Astrocyte of the cerebellum (primary cell): ENCODE measurements at regions not wholly inside any gene's neighbourhood (a gene's known extent, or its start where the extent isn't known, plus 50 kb on each side); places are given as distances from the start of the nearest gene placed in this dataset.

Experiments
- DNase-seq: peaks from one replicate; pipeline ENCODE4 v3.0.0-alpha.2; 2011; ENCODE audit warnings: low read depth
- H3K4me3 ChIP-seq: 2 replicates; pipeline ENCODE4 v1.5.1; 2011; ENCODE audit warnings: mild to moderate bottlenecking, low read depth, low read length, moderate library complexity
- CTCF ChIP-seq: IDR thresholded peaks from 2 replicates; pipeline ENCODE4 v1.5.1; 2012; ENCODE audit warnings: low read length, low read depth, moderate library complexity, mild to moderate bottlenecking; ENCODE audit errors: missing control alignments
- in situ Hi-C: cut with HindIII; loops from 2 replicates; pipeline ENCODE4 v1.10.0; 2017; ENCODE audit warnings: low sequenced_read_pairs

DNA sequence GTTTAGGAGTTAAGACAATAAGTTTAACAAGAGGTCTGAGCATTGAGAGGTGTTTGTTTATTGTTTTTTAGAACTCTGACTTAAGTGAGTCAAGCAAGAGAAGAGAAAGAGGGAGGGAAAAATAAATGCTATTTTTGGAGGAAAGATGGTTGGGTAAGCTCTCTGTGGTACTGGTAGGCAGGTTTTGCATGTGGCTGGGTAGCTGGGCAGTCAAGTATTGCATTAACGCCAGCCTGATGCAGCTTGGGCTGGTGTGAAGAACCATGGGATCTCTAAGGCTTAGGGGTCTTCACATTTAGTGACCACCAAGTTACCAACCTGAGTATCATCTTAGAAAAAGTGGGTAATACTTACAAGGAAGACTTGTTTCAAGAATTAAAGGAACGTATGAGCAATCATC, 534.5 kb upstream of the SEMA6D start:
- no peak overlapping the region for H3K4me3 ChIP-seq
- no peak for TF ChIP-seq CTCF
- in situ Hi-C loops = loop anchor here (25.0 kb wide), 1 partner anchor 1104 kb away; no protein-coding TSS in a partner anchor
- no peak for DNase-seq

GRCh38 chr15:47184003-47184907, 533.0 kb upstream of the SEMA6D start:
- peak overlapping the region; percentile 57 for H3K4me3 ChIP-seq
- no peak for TF ChIP-seq CTCF
- DNase-seq = no peak
- in situ Hi-C loops = loop anchor here (25.0 kb wide), 1 partner anchor 1103 kb away; no protein-coding TSS in a partner anchor

DNA sequence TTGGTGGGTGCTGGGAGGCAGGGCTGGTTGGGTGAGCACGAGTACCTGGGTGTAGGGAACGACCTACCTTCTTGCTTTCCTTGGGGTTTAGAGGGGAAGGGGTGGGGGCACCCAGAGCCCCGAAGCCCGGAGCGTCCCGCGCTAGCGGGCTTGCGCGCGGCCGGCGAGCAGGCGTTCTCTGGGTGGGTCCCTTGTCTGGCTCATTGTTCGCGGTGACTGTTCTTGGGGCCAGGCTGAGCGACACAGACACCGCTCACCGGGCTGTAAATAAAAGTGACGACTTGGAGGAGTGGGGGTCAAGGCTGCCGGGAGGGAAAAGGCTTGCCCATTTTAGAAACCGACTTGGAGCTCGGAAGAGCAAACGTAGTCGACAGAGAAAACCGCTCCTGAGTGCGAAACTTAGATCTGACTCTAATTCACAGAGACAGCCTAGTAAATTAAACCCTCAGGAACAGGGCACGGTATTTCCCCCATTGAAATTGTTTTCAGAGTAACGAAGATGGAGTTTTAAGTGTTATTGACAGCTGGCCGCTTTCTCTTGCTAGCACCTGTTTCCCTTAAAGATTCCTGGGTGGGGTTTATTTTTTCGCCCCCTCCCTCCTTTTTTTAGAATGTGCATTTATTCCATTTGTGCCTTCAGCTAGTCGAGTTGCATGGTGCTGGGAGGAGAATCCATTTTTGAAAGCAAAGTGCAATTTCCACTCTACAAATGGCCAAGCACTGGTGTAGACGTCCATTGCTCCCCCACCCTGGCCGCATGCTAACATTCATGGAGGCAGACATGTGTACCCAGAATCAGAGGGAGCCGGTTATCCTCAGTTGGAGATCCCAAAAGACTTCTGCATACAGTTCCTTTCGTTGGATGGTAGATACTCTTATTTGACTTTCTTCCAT, 532.1 kb upstream of the SEMA6D start:
- peak overlapping the region; percentile 57 for H3K4me3 ChIP-seq
- no peak for DNase-seq
- in situ Hi-C loops = loop anchor here (25.0 kb wide), 1 partner anchor 1102 kb away; no protein-coding TSS in a partner anchor
- no peak for TF ChIP-seq CTCF

DNA sequence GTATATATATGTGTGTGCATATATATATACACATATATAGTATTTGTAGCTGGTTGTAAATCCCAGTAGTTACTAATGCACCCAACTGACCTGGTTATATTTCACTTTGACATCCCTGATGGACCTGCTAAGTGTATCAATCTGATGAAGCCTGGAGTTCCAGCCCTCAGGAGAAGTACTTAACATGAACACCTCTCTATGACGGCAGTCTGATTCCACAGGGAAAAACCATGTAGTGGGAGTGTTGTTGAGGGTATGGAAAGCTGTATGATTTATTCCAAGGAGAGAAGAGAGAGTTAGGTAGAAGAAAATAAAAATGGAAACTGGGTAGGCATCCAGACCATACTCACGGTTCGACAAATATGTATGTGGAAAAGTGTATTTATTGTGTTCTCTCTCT, 531.2 kb upstream of the SEMA6D start:
- DNase-seq = no peak
- H3K4me3 ChIP-seq = no peak overlapping the region
- TF ChIP-seq CTCF = no peak
- in situ Hi-C loops = loop anchor here (25.0 kb wide), 1 partner anchor 1101 kb away; no protein-coding TSS in a partner anchor

DNA sequence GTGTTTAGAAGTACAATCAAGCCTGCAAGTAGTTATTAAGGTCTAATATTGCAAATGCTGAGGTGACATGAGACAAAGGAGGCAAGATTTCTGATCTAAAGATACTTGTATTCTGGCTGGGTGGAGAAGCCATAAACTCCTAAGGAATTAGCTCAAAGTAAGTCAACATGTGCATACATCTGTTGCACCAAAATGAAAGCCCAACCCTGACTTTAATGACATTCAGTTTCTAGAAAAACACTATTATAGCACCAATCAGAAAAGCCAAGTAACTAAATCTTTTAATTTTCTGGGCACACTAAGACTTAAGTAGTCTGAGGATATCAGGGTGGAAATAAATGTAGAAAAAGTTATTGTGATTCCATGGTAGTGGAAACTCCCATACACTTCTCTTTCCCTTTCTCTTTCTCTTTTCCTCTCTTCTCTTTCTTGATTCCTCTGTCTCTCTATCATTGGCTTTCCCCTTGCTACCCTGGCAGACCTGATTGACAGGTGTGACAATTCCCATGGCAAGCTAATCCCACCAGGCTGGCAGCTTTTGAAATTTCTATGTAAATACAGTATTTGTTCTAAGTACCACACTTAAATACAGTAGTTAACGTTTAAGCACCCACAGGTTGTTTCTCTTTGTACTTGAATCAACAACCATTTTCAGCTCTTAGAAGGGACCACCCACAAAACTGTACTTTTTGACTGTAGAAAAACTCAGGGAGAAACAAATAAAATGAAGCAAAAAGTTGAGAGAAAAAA, 528.4 kb upstream of the SEMA6D start:
- in situ Hi-C loops = loop anchor here (25.0 kb wide), 1 partner anchor 1098 kb away; no protein-coding TSS in a partner anchor
- no peak overlapping the region for H3K4me3 ChIP-seq
- no peak for TF ChIP-seq CTCF
- no peak for DNase-seq

GRCh38 chr15:47194718-47195117, 522.6 kb upstream of the SEMA6D start:
- in situ Hi-C loops = loop anchor here (25.0 kb wide), 1 partner anchor 1093 kb away; no protein-coding TSS in a partner anchor
- DNase-seq = peak; percentile 40
- TF ChIP-seq CTCF = peak; percentile 34
- H3K4me3 ChIP-seq = no peak overlapping the region
